ENCODE measurements at regions not wholly inside any gene's neighbourhood (a gene's known extent, or its start where the extent isn't known, plus 50 kb on each side); places are given as distances from the start of the nearest gene placed in this dataset.

GRCh38 chr10:83515001-83515400 is 624.3 kb upstream of the GHITM start:
- Histone ChIP-seq H3K4me2 (ENCODE audit: control insufficient read depth, extremely low read depth, insufficient read depth, low read depth, low read length) (no peak overlapping the region), H3K9me1 (ENCODE audit: control insufficient read depth, extremely low read depth, insufficient read depth, low read length) (no peaks in the 10 kb centered on the region), H3K27ac (ENCODE audit: control insufficient read depth, insufficient read depth, low read length) (no peak overlapping the region), H2AFZ (ENCODE audit: control insufficient read depth, low read length) (no peak overlapping the region), H3K36me3 (ENCODE audit: control insufficient read depth in 2 of 2, extremely low read depth in 1 of 2, insufficient read depth in 2 of 2, low read length in 2 of 2) (no peaks in the 10 kb centered on the region), H3K79me2 (ENCODE audit: control insufficient read depth, insufficient read depth, low read length) (no peaks in the 10 kb centered on the region), H3K9ac (ENCODE audit: control insufficient read depth, extremely low read depth, insufficient read depth, low read length) (no peak overlapping the region), H4K20me1 (ENCODE audit: control insufficient read depth, extremely low read depth, insufficient read depth, low read length) (no peaks in the 10 kb centered on the region), H3K9me3 (ENCODE audit: control insufficient read depth, low read depth, low read length) (no peaks in the 10 kb centered on the region), H3K4me1 (ENCODE audit: control insufficient read depth, extremely low read depth, insufficient read depth, low read length) (no peaks in the 10 kb centered on the region), H3K27me3 (ENCODE audit: control insufficient read depth, extremely low read depth, insufficient read depth, low read length) (no peaks in the 10 kb centered on the region), H3K4me3 (ENCODE audit: control insufficient read depth in 2 of 3, extremely low read depth in 1 of 3, insufficient read depth in 2 of 3, low read depth in 1 of 3, low read length in 3 of 3) (no peak overlapping the region)
- DNase-seq (ENCODE audit: low read depth, low spot score) (no peak), FAIRE-seq (no peak)
- TF ChIP-seq CTCF (optimal IDR thresholded peaks at IDR 0.05 in 1 of 3, IDR thresholded peaks at IDR 0.05 in 1 of 3, conservative IDR thresholded peaks at IDR 0.05 in 1 of 3; ENCODE audit: extremely low read depth in 1 of 3, insufficient read depth in 2 of 3, low read length in 3 of 3) (no peak), EZH2 (IDR thresholded peaks at IDR 0.05; ENCODE audit: low read length) (no peak)
- dilution Hi-C loops (cut with MboI; ENCODE audit: extremely low pct_ligation_motif_present, low sequenced_read_pairs): no loop called here

- FAIRE-seq (no peak), DNase-seq (ENCODE audit: low read depth, low spot score) (no peak)
- dilution Hi-C loops (cut with MboI; ENCODE audit: extremely low pct_ligation_motif_present, low sequenced_read_pairs): no loop called here
- H3K9me3 ChIP-seq (ENCODE audit: control insufficient read depth, low read depth, low read length): no peaks in the 10 kb centered on the region
- H3K79me2 ChIP-seq (ENCODE audit: control insufficient read depth, insufficient read depth, low read length): no peaks in the 10 kb centered on the region
- no peak for TF ChIP-seq CTCF (optimal IDR thresholded peaks at IDR 0.05 in 1 of 3, IDR thresholded peaks at IDR 0.05 in 1 of 3, conservative IDR thresholded peaks at IDR 0.05 in 1 of 3; ENCODE audit: extremely low read depth in 1 of 3, insufficient read depth in 2 of 3, low read length in 3 of 3)
- TF ChIP-seq EZH2 (IDR thresholded peaks at IDR 0.05; ENCODE audit: low read length): no peak
- H3K9ac ChIP-seq (ENCODE audit: control insufficient read depth, extremely low read depth, insufficient read depth, low read length): no peak overlapping the region
- H3K27ac ChIP-seq (ENCODE audit: control insufficient read depth, insufficient read depth, low read length): no peak overlapping the region
- H3K4me2 ChIP-seq (ENCODE audit: control insufficient read depth, extremely low read depth, insufficient read depth, low read depth, low read length): no peak overlapping the region
- H3K9me1 ChIP-seq (ENCODE audit: control insufficient read depth, extremely low read depth, insufficient read depth, low read length): no peaks in the 10 kb centered on the region
- H3K27me3 ChIP-seq (ENCODE audit: control insufficient read depth, extremely low read depth, insufficient read depth, low read length): no peaks in the 10 kb centered on the region
- no peaks in the 10 kb centered on the region for H3K4me1 ChIP-seq (ENCODE audit: control insufficient read depth, extremely low read depth, insufficient read depth, low read length)
- no peak overlapping the region for H3K4me3 ChIP-seq (ENCODE audit: control insufficient read depth in 2 of 3, extremely low read depth in 1 of 3, insufficient read depth in 2 of 3, low read depth in 1 of 3, low read length in 3 of 3)
- no peaks in the 10 kb centered on the region for H3K36me3 ChIP-seq (ENCODE audit: control insufficient read depth in 2 of 2, extremely low read depth in 1 of 2, insufficient read depth in 2 of 2, low read length in 2 of 2)
- no peaks in the 10 kb centered on the region for H4K20me1 ChIP-seq (ENCODE audit: control insufficient read depth, extremely low read depth, insufficient read depth, low read length)
- no peak overlapping the region for H2AFZ ChIP-seq (ENCODE audit: control insufficient read depth, low read length)
Measured at GRCh38 chr10:83516788-83517187, 622.5 kb upstream of the GHITM start.

All from keratinocyte (primary cell).